NB4 (cell line): ENCODE measurements at regions not wholly inside any gene's neighbourhood (a gene's known extent, or its start where the extent isn't known, plus 50 kb on each side); places are given as distances from the start of the nearest gene placed in this dataset.

Experiments
- MYC ChIP-seq: IDR thresholded peaks from 2 replicates; pipeline ENCODE4 v1.6.1; 2011; ENCODE audit warnings: low read depth, low read length
- POLR2A ChIP-seq: IDR thresholded peaks from 2 replicates; pipeline ENCODE4 v1.6.1; 2011; ENCODE audit warnings: mild to moderate bottlenecking; ENCODE audit not compliant: insufficient read length; ENCODE audit errors: extremely low read depth
- TF ChIP-seq, protein P1 (sequence below): IDR thresholded peaks from one replicate; pipeline ENCODE4 v1.5.1; 2012; ENCODE audit warnings: low read depth, low read length
- TF ChIP-seq, protein P2 (sequence below): IDR thresholded peaks from 2 replicates; pipeline ENCODE4 v1.6.1; 2011; ENCODE audit warnings: low read depth, low read length

DNA sequence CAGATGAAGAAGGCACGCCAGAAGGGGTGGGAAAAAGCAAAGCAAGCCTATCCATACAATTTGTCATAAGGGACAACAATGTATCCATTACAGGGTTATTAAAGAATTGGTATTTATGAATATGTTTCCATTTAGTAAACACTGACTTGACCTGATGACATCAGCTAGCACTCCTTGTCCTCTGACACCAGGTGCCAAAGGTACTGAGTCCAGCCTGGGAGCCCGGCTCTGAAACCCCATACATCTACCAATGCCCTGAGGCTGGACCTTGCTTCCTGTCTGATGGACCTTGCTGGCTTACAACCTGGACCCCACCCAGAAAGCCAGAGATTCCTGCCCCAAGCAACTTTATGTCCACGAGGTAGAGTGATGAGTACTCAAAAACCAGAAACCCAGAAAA lies 263.0 kb upstream of the ATP11B start:
- TF ChIP-seq, protein P1, sequence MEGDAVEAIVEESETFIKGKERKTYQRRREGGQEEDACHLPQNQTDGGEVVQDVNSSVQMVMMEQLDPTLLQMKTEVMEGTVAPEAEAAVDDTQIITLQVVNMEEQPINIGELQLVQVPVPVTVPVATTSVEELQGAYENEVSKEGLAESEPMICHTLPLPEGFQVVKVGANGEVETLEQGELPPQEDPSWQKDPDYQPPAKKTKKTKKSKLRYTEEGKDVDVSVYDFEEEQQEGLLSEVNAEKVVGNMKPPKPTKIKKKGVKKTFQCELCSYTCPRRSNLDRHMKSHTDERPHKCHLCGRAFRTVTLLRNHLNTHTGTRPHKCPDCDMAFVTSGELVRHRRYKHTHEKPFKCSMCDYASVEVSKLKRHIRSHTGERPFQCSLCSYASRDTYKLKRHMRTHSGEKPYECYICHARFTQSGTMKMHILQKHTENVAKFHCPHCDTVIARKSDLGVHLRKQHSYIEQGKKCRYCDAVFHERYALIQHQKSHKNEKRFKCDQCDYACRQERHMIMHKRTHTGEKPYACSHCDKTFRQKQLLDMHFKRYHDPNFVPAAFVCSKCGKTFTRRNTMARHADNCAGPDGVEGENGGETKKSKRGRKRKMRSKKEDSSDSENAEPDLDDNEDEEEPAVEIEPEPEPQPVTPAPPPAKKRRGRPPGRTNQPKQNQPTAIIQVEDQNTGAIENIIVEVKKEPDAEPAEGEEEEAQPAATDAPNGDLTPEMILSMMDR: no peak
- TF ChIP-seq POLR2A (no peak), MYC (no peak)
- TF ChIP-seq, protein P2, sequence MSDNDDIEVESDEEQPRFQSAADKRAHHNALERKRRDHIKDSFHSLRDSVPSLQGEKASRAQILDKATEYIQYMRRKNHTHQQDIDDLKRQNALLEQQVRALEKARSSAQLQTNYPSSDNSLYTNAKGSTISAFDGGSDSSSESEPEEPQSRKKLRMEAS: no peak
